H1 (cell line): ENCODE measurements at regions not wholly inside any gene's neighbourhood (a gene's known extent, or its start where the extent isn't known, plus 50 kb on each side); places are given as distances from the start of the nearest gene placed in this dataset.

Source experiments
- CTCF ChIA-PET: fragments of 300-600 bp; sonication (Branson Sonifier 250); formaldehyde crosslinking; loops from one replicate; lab custom pipeline; 2021; ENCODE audit not compliant: partially characterized antibody; lab: Charles Lee
- POLR2A ChIA-PET: fragments of 300-600 bp; sonication (Branson Sonifier 250); formaldehyde crosslinking; loops from one replicate; lab custom pipeline; 2021; ENCODE audit warnings: inconsistent platforms; ENCODE audit not compliant: partially characterized antibody; lab: Charles Lee
- DNase-seq, 2 experiments: peaks; one replicate each; pipeline versions ENCODE4 v3.0.0 to v3.0.0-alpha.2; 2010 to 2022; ENCODE audit warnings: low spot score in 2 of 2, low read depth in 1 of 2, mixed read lengths in 1 of 2
- FAIRE-seq: peaks from 2 replicates; lab custom pipeline; 2011; peaks lifted over from hg19 to GRCh38; lab: Jason Lieb, UNC
- H2AFZ ChIP-seq: 2 replicates; pipeline ENCODE4 v1.8.1; 2012; ENCODE audit warnings: low read length, inconsistent platforms
- H2AK5ac ChIP-seq: 2 replicates; pipeline ENCODE4 v1.6.1; 2013; ENCODE audit warnings: low read depth, low read length
- H2BK120ac ChIP-seq: replicated peaks from 2 replicates; pipeline ENCODE3; 2013; ENCODE audit warnings: low read depth, low read length, inconsistent platforms
- H2BK12ac ChIP-seq: 2 replicates; pipeline ENCODE4 v1.6.1; 2013; ENCODE audit warnings: low read depth, low read length
- H2BK15ac ChIP-seq: 2 replicates; pipeline ENCODE4 v1.6.1; 2013; ENCODE audit warnings: low read length
- H2BK20ac ChIP-seq: 2 replicates; pipeline ENCODE4 v1.6.1; 2013; ENCODE audit warnings: low read length
- H2BK5ac ChIP-seq: 2 replicates; pipeline ENCODE4 v1.6.1; 2013; ENCODE audit warnings: low read depth, low read length
- H3K14ac ChIP-seq: 2 replicates; pipeline ENCODE4 v1.6.1; 2013; ENCODE audit warnings: inconsistent platforms; ENCODE audit not compliant: insufficient read length
- H3K18ac ChIP-seq: 2 replicates; pipeline ENCODE4 v1.6.1; 2013; ENCODE audit warnings: low read length; ENCODE audit errors: extremely low read depth
- H3K23ac ChIP-seq: 2 replicates; pipeline ENCODE4 v1.6.1; 2013; ENCODE audit warnings: inconsistent platforms; ENCODE audit not compliant: insufficient read length
- H3K23me2 ChIP-seq: 2 replicates; pipeline ENCODE4 v1.6.1; 2013; ENCODE audit warnings: low read depth, low read length
- H3K27ac ChIP-seq: 2 replicates; pipeline ENCODE4 v1.6.1; 2011; ENCODE audit warnings: low read depth, low read length, inconsistent platforms
- H3K27me3 ChIP-seq, 4 experiments: replicated peaks in 1 of 4; 1 replicate in 1 of 4; 2 replicates in 3 of 4; pipeline versions ENCODE4 v1.6.1 to v1.8.1; 2011 to 2013; ENCODE audit warnings: low read length in 3 of 4, mild to moderate bottlenecking in 3 of 4, inconsistent platforms in 2 of 4, mixed read lengths in 2 of 4, moderate library complexity in 1 of 4; ENCODE audit not compliant: control insufficient read depth in 3 of 4, insufficient read depth in 3 of 4; ENCODE audit errors: extremely low read depth in 1 of 4
- H3K36me3 ChIP-seq, 4 experiments: 2 replicates each; pipeline versions ENCODE4 v1.6.1 to v1.8.1; 2011 to 2013; ENCODE audit warnings: mild to moderate bottlenecking in 4 of 4, low read length in 3 of 4, moderate library complexity in 2 of 4, control low read depth in 1 of 4, inconsistent platforms in 1 of 4; ENCODE audit not compliant: insufficient read depth in 4 of 4, control insufficient read depth in 2 of 4
- H3K4ac ChIP-seq: replicated peaks from 2 replicates; pipeline ENCODE3; 2013; ENCODE audit warnings: low read length, low read depth, mixed read lengths, inconsistent platforms; ENCODE audit not compliant: insufficient read length
- H3K4me1 ChIP-seq, 4 experiments: replicated peaks in 1 of 4; 1 replicate in 1 of 4; 2 replicates in 3 of 4; pipeline versions ENCODE4 v1.6.1 to v1.8.1; 2011 to 2013; ENCODE audit warnings: low read length in 3 of 4, inconsistent platforms in 2 of 4, mixed read lengths in 1 of 4; ENCODE audit not compliant: insufficient read depth in 4 of 4, control insufficient read depth in 3 of 4
- H3K4me2 ChIP-seq, 2 experiments: 2 replicates each; pipeline versions ENCODE4 v1.6.1 to v1.8.1; 2011 to 2013; ENCODE audit warnings: low read depth in 2 of 2, low read length in 2 of 2, control low read depth in 1 of 2, inconsistent platforms in 1 of 2, mild to moderate bottlenecking in 1 of 2; ENCODE audit not compliant: insufficient read depth in 1 of 2
- H3K4me3 ChIP-seq, 4 experiments: fragments of 200-600, 300-600 bp in 1 of 4; sonication (generic), shearing (Covaris generic), sonication (Bioruptor Twin) in 1 of 4; 2 replicates each; pipeline versions ENCODE4 v1.5.1 to v1.8.1; 2011 to 2016; ENCODE audit warnings: low read length in 4 of 4, low read depth in 3 of 4, control low read depth in 2 of 4, inconsistent platforms in 2 of 4, mild to moderate bottlenecking in 2 of 4, mixed read lengths in 1 of 4, moderate library complexity in 1 of 4; ENCODE audit not compliant: insufficient read depth in 2 of 4; ENCODE audit errors: extremely low read depth in 1 of 4
- H3K56ac ChIP-seq: replicated peaks from 2 replicates; pipeline ENCODE3; 2013; ENCODE audit warnings: low read depth, mild to moderate bottlenecking, mixed read lengths, low read length, inconsistent platforms; ENCODE audit not compliant: insufficient read length
- H3K79me1 ChIP-seq: 2 replicates; pipeline ENCODE4 v1.6.1; 2013; ENCODE audit warnings: low read depth, low read length, control low read depth
- H3K79me2 ChIP-seq, 2 experiments: 2 replicates each; pipeline versions ENCODE4 v1.6.1 to v1.8.1; 2012 to 2013; ENCODE audit warnings: low read length in 2 of 2, mild to moderate bottlenecking in 2 of 2, inconsistent platforms in 1 of 2; ENCODE audit not compliant: insufficient read depth in 2 of 2, control insufficient read depth in 1 of 2
- H3K9ac ChIP-seq, 4 experiments: replicated peaks in 1 of 4; 1 replicate in 1 of 4; 2 replicates in 3 of 4; pipeline versions ENCODE4 v1.6.1 to v1.8.1; 2011 to 2013; ENCODE audit warnings: low read depth in 3 of 4, low read length in 3 of 4, control low read depth in 2 of 4, mild to moderate bottlenecking in 2 of 4, moderate library complexity in 2 of 4, inconsistent platforms in 1 of 4; ENCODE audit errors: extremely low read depth in 1 of 4
- H3K9me3 ChIP-seq, 2 experiments: 2 replicates each; pipeline versions ENCODE4 v1.6.1 to v1.8.1; 2012 to 2013; ENCODE audit warnings: mild to moderate bottlenecking in 2 of 2, moderate library complexity in 2 of 2, control low read depth in 1 of 2, inconsistent platforms in 1 of 2, low read depth in 1 of 2, low read length in 1 of 2, mixed read lengths in 1 of 2; ENCODE audit not compliant: insufficient read depth in 2 of 2
- H4K20me1 ChIP-seq, 2 experiments: replicated peaks in 1 of 2; 2 replicates each; pipeline versions ENCODE3 to v1.8.1; 2011 to 2013; ENCODE audit warnings: inconsistent platforms in 2 of 2, low read length in 2 of 2, mild to moderate bottlenecking in 1 of 2; ENCODE audit not compliant: insufficient read depth in 2 of 2, control insufficient read depth in 1 of 2
- H4K5ac ChIP-seq: 2 replicates; pipeline ENCODE4 v1.6.1; 2013; ENCODE audit warnings: low read length, low read depth, mixed read lengths, inconsistent platforms; ENCODE audit not compliant: insufficient read length
- H4K8ac ChIP-seq: 2 replicates; pipeline ENCODE4 v1.8.0; 2013; ENCODE audit warnings: mild to moderate bottlenecking, moderate library complexity, low read length, inconsistent platforms; ENCODE audit not compliant: insufficient read depth; ENCODE audit errors: extremely low read depth
- H4K91ac ChIP-seq: replicated peaks from 2 replicates; pipeline ENCODE3; 2013; ENCODE audit warnings: low read length, mixed read lengths, inconsistent platforms; ENCODE audit not compliant: insufficient read length
- BCL11A ChIP-seq, 2 experiments: IDR thresholded peaks; one replicate each; pipeline ENCODE4 v1.6.1; 2011; ENCODE audit warnings: low read depth in 2 of 2, low read length in 2 of 2, mild to moderate bottlenecking in 2 of 2
- HDAC6 ChIP-seq: IDR thresholded peaks from one replicate; pipeline ENCODE4 v1.7.1; 2012; ENCODE audit warnings: low read depth, mild to moderate bottlenecking, inconsistent platforms, low read length, moderate library complexity
- MAFK ChIP-seq: IDR thresholded peaks from 2 replicates; pipeline ENCODE4 v1.6.1; 2012; ENCODE audit warnings: low read depth, mild to moderate bottlenecking, improper control_type of control experiment, low read length
- POLR2A ChIP-seq, 2 experiments: IDR thresholded peaks; 1 replicate in 1 of 2; 2 replicates in 1 of 2; pipeline ENCODE4 v1.6.1; 2011; ENCODE audit warnings: low read depth in 2 of 2, low read length in 2 of 2, mild to moderate bottlenecking in 2 of 2; ENCODE audit errors: control extremely low read depth in 1 of 2
- SIX5 ChIP-seq: IDR thresholded peaks from 2 replicates; pipeline ENCODE4 v1.6.1; 2011; ENCODE audit warnings: mild to moderate bottlenecking, low read depth, low read length
- ZNF274 ChIP-seq: IDR thresholded peaks from 2 replicates; pipeline ENCODE4 v1.7.0; 2012; ENCODE audit warnings: low read length, borderline replicate concordance; ENCODE audit errors: extremely low read depth
- TF ChIP-seq, protein P1 (sequence below): IDR thresholded peaks from 2 replicates; pipeline ENCODE4 v1.6.1; 2011; ENCODE audit warnings: low read length, improper control_type of control experiment

GRCh38 chr2:150232871-150233270 lies 254.6 kb downstream of the RND3 start:
- H3K56ac ChIP-seq, result no peak overlapping the region
- H3K4ac ChIP-seq, result no peak overlapping the region
- TF ChIP-seq, protein P1, sequence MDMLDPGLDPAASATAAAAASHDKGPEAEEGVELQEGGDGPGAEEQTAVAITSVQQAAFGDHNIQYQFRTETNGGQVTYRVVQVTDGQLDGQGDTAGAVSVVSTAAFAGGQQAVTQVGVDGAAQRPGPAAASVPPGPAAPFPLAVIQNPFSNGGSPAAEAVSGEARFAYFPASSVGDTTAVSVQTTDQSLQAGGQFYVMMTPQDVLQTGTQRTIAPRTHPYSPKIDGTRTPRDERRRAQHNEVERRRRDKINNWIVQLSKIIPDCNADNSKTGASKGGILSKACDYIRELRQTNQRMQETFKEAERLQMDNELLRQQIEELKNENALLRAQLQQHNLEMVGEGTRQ, result no peak
- TF ChIP-seq SIX5, result no peak
- no peak for TF ChIP-seq HDAC6
- TF ChIP-seq ZNF274, result no peak
- no peak for TF ChIP-seq MAFK
- no peak for TF ChIP-seq BCL11A (IDR thresholded peaks at IDR 0.05; ENCODE audit: low read depth in 2 of 2, low read length in 2 of 2)
- no peak for TF ChIP-seq POLR2A (IDR thresholded peaks at IDR 0.05; ENCODE audit: control extremely low read depth in 1 of 2, low read depth in 2 of 2, low read length in 2 of 2)
- TF ChIP-seq, all 59 proteins: peak for 0
- no peak overlapping the region for H4K8ac ChIP-seq
- H3K4me1 ChIP-seq, result no peaks in the 10 kb centered on the region
- H3K9me3 ChIP-seq, result no peaks in the 10 kb centered on the region; a peak in 1 of 4 replicates
- no peak for FAIRE-seq
- CTCF ChIA-PET, result no interaction called here
- no peak for DNase-seq
- H4K5ac ChIP-seq, result no peak overlapping the region
- H2BK12ac ChIP-seq, result no peak overlapping the region
- H3K36me3 ChIP-seq, result no peaks in the 10 kb centered on the region
- H2AFZ ChIP-seq, result no peak overlapping the region
- H3K23me2 ChIP-seq, result no peaks in the 10 kb centered on the region
- H2AK5ac ChIP-seq, result no peak overlapping the region
- no peak overlapping the region for H2BK5ac ChIP-seq
- H3K27me3 ChIP-seq, result no peaks in the 10 kb centered on the region
- POLR2A ChIA-PET, result no interaction called here
- no peak overlapping the region for H3K18ac ChIP-seq
- no peaks in the 10 kb centered on the region for H4K20me1 ChIP-seq
- no peak overlapping the region for H4K91ac ChIP-seq
- no peak overlapping the region for H2BK120ac ChIP-seq
- no peaks in the 10 kb centered on the region for H3K79me2 ChIP-seq
- H2BK15ac ChIP-seq, result no peak overlapping the region
- H3K14ac ChIP-seq, result no peak overlapping the region
- no peak overlapping the region for H3K9ac ChIP-seq
- H3K23ac ChIP-seq, result no peak overlapping the region
- no peak overlapping the region for H2BK20ac ChIP-seq
- no peaks in the 10 kb centered on the region for H3K79me1 ChIP-seq
- no peak overlapping the region for H3K4me3 ChIP-seq
- H3K27ac ChIP-seq, result no peak overlapping the region
- no peak overlapping the region for H3K4me2 ChIP-seq
